UCSD-AML1 (cell line): ENCODE measurements at regions not wholly inside any gene's neighbourhood (a gene's known extent, or its start where the extent isn't known, plus 50 kb on each side); places are given as distances from the start of the nearest gene placed in this dataset.
"Not testable (repeated sequence)": the region's sequence is repeated elsewhere in the genome, so short reads cannot be mapped to it uniquely, and the experiment has no call there.

Experiments used
- DNase-seq: peaks from one replicate; lab custom pipeline; 2025; ENCODE audit not compliant: unreplicated experiment; lab: John Stamatoyannopoulos, UW

- no peak for DNase-seq
Measured at GRCh38 chr12:131619736-131620506, 91.0 kb upstream of the SFSWAP start.

GRCh38 chr12:131620520-131620919 is 90.4 kb upstream of the SFSWAP start:
- DNase-seq, result no peak

GRCh38 chr12:131620946-131621681 is 89.8 kb upstream of the SFSWAP start:
- DNase-seq, result no peak

- DNase-seq, result peak; percentile 50
Measured at GRCh38 chr12:131621701-131622421, 89.0 kb upstream of the SFSWAP start.

GRCh38 chr12:131622422-131622955 is 88.4 kb upstream of the SFSWAP start:
- no peak for DNase-seq

- not testable (repeated sequence) for DNase-seq
Measured at GRCh38 chr12:131623404-131624368, 87.2 kb upstream of the SFSWAP start.

- not testable (repeated sequence) for DNase-seq
Measured at GRCh38 chr12:131624369-131624739, 86.5 kb upstream of the SFSWAP start.

- DNase-seq, result not testable (repeated sequence)
Measured at GRCh38 chr12:131624756-131625501, 86.0 kb upstream of the SFSWAP start.

- not testable (repeated sequence) for DNase-seq
Measured at GRCh38 chr12:131625966-131626722, 84.7 kb upstream of the SFSWAP start.

GRCh38 chr12:131627151-131628022 is 83.5 kb upstream of the SFSWAP start:
- not testable (repeated sequence) for DNase-seq

- DNase-seq, result no peak
Measured at GRCh38 chr12:131628023-131628740, 82.7 kb upstream of the SFSWAP start.

GRCh38 chr12:131628766-131629448 is 82.0 kb upstream of the SFSWAP start:
- DNase-seq, result no peak

- DNase-seq, result no peak
Measured at GRCh38 chr12:131631230-131631629, 79.7 kb upstream of the SFSWAP start.

GRCh38 chr12:131631889-131632651 is 78.8 kb upstream of the SFSWAP start:
- not testable (repeated sequence) for DNase-seq

- not testable (repeated sequence) for DNase-seq
Measured at GRCh38 chr12:131632652-131633023, 78.3 kb upstream of the SFSWAP start.

- DNase-seq, result not testable (repeated sequence)
Measured at GRCh38 chr12:131633610-131634009, 77.3 kb upstream of the SFSWAP start.
